ENCODE measurements at regions not wholly inside any gene's neighbourhood (a gene's known extent, or its start where the extent isn't known, plus 50 kb on each side); places are given as distances from the start of the nearest gene placed in this dataset.
"Not testable (repeated sequence)": the region's sequence is repeated elsewhere in the genome, so short reads cannot be mapped to it uniquely, and the experiment has no call there.

DNA sequence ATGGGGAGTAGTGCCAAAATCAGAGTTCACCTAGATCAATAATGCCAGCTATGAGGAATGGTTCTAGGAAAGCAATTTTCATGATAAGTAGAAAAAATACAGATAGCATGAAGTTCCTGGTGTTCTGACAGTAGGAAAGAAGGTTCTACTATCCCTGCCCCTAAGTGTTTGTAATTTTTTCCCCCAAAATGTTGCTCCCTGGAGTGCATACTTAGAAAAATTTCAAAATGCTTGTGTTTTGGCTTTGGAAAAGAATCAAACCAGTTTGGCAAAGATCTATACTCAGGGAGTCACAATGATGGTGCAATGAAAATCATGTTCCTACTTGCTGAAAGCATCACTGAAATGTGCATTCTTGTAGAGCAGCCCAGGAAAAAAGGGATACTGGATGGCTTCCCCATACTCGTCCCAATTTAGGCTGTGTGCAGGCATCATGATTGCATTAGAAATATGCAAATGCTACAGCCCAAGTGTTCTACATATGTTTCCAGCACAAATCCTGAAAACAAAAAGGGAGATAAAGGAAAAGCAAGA is 74.7 kb downstream of the LPAR4 start:
- WGBS, 2 donors, result 27 to 70% methylated on average over 1 of the region's 1 CpG

DNA sequence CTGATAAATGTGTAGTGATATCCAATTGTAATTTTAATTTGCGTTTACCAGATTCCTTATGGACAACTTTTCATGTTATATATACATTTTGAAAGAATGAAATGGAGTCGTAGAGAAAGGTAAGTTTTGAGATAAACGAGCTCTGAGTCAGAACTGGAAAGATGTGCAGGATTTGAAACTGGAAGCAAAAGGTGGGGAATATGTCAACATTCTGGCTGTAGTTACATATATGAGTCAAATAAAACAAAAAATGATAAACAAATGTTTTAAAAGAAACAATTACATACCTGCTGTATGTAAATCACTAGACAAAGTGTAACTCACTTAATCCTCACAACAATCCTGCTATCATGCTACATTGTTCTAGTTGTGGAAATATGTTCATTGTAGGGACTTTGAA is 84.0 kb downstream of the LPAR4 start:
- DNase-seq, result no peak
- Histone ChIP-seq H3K4me1 (no peaks in the 10 kb centered on the region), H3K9me3 (no peaks in the 10 kb centered on the region), H3K4me3 (no peak overlapping the region), H3K27ac (no peak overlapping the region), H3K27me3 (no peaks in the 10 kb centered on the region), H3K36me3 (no peaks in the 10 kb centered on the region)
- ATAC-seq (ENCODE audit: low FRiP score in 2 of 2), result no peak
- WGBS, 2 donors, result 58 to 76% methylated on average over 3 of the region's 3 CpGs
- TF ChIP-seq EP300 (IDR thresholded peaks at IDR 0.05) (no peak), POLR2AphosphoS5 (IDR thresholded peaks at IDR 0.05) (no peak), POLR2A (IDR thresholded peaks at IDR 0.05) (no peak)
- TF ChIP-seq, protein P1, sequence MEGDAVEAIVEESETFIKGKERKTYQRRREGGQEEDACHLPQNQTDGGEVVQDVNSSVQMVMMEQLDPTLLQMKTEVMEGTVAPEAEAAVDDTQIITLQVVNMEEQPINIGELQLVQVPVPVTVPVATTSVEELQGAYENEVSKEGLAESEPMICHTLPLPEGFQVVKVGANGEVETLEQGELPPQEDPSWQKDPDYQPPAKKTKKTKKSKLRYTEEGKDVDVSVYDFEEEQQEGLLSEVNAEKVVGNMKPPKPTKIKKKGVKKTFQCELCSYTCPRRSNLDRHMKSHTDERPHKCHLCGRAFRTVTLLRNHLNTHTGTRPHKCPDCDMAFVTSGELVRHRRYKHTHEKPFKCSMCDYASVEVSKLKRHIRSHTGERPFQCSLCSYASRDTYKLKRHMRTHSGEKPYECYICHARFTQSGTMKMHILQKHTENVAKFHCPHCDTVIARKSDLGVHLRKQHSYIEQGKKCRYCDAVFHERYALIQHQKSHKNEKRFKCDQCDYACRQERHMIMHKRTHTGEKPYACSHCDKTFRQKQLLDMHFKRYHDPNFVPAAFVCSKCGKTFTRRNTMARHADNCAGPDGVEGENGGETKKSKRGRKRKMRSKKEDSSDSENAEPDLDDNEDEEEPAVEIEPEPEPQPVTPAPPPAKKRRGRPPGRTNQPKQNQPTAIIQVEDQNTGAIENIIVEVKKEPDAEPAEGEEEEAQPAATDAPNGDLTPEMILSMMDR (IDR thresholded peaks at IDR 0.05), result no peak

More for the DNA sequence above, 74.7 kb downstream of the LPAR4 start:
- Histone ChIP-seq H3K9me3 (no peaks in the 10 kb centered on the region), H3K4me3 (no peak overlapping the region), H3K27ac (no peak overlapping the region), H3K27me3 (no peaks in the 10 kb centered on the region), H3K36me3 (no peaks in the 10 kb centered on the region), H3K4me1 (no peaks in the 10 kb centered on the region)
- DNase-seq, result no peak
- ATAC-seq (ENCODE audit: low FRiP score in 2 of 2), result no peak
- TF ChIP-seq POLR2AphosphoS5 (IDR thresholded peaks at IDR 0.05) (no peak), POLR2A (IDR thresholded peaks at IDR 0.05) (no peak), EP300 (IDR thresholded peaks at IDR 0.05) (no peak)
- TF ChIP-seq, protein P1 (IDR thresholded peaks at IDR 0.05), result no peak

DNA sequence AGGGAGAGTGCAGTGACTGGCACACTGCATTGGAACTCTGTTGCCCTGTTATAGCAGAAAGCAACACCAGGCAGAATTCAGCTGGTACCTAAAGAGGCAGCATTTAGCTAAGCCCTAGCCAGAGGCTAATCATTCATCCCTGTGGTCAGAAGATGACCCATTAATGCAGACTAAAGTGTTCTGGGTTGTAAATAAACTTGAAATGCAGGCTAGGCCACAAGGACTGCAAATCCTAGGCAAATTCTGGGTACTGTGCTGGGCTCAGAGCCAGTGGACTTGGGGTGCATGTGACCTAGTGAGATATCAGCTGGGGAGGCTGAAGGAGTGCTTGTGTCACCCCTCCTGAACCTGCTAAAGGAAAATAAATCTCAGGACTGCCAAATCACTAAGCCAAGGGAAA is 91.2 kb downstream of the LPAR4 start:
- no peaks in the 10 kb centered on the region for H3K36me3 ChIP-seq
- TF ChIP-seq, protein P1 (IDR thresholded peaks at IDR 0.05), result no peak
- no peak for TF ChIP-seq EP300 (IDR thresholded peaks at IDR 0.05)
- TF ChIP-seq POLR2AphosphoS5 (IDR thresholded peaks at IDR 0.05), result no peak
- TF ChIP-seq POLR2A (IDR thresholded peaks at IDR 0.05), result no peak
- no peaks in the 10 kb centered on the region for H3K4me1 ChIP-seq
- DNase-seq (no peak), ATAC-seq (ENCODE audit: low FRiP score in 2 of 2) (no peak)
- H3K27me3 ChIP-seq, result no peaks in the 10 kb centered on the region
- no peak overlapping the region for H3K27ac ChIP-seq
- H3K9me3 ChIP-seq, result no peaks in the 10 kb centered on the region
- no peak overlapping the region for H3K4me3 ChIP-seq

DNA sequence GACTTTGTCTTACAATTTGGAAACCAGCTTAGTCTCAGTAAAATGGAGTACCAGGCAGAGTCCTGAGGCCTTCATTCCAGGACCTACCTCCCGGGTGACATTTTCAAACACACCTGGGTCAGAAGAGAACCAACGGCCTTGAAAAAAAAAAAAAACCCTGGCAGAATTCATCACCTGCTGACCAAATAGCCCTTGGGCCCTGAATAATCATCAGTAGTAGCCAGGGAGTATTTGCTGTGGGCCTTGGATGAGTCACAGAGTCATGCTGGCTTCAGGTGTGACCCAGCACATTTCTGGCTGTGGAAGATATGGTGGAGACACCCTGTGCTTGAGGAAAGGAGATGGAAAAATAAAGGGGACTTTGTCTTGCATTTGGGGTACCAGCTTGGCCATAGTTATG is 92.2 kb downstream of the LPAR4 start:
- H3K9me3 ChIP-seq, result no peaks in the 10 kb centered on the region
- no peaks in the 10 kb centered on the region for H3K4me1 ChIP-seq
- no peaks in the 10 kb centered on the region for H3K36me3 ChIP-seq
- H3K4me3 ChIP-seq, result no peak overlapping the region
- 65 to 86% methylated on average over 2 of the region's 2 CpGs for WGBS, 2 donors
- no peak for DNase-seq
- no peak for TF ChIP-seq POLR2AphosphoS5 (IDR thresholded peaks at IDR 0.05)
- TF ChIP-seq POLR2A (IDR thresholded peaks at IDR 0.05), result no peak
- TF ChIP-seq, protein P1 (IDR thresholded peaks at IDR 0.05), result no peak
- no peak overlapping the region for H3K27ac ChIP-seq
- no peaks in the 10 kb centered on the region for H3K27me3 ChIP-seq
- no peak for ATAC-seq (ENCODE audit: low FRiP score in 2 of 2)

DNA sequence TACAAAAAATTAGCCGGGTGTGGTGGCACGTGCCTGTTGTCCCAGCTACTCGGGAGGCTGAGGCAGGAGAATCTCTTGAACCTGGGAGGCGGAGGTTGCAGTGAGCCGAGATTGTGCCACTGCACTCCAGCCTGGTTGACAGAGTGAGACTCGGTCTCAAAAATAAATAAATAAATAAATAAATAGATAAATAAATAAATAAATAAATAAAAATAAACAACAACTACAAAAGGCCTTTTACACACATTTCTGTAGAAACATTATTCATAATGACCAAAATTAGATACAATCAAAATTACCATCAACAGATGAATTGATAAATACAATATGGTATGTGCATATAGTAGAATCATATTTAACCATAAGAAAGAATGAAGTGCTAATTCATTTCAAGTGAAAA is 96.7 kb downstream of the LPAR4 start:
- not testable (repeated sequence) for DNase-seq; H3K4me1 ChIP-seq; H3K4me3 ChIP-seq; H3K27ac ChIP-seq; H3K9me3 ChIP-seq; H3K36me3 ChIP-seq; ATAC-seq (ENCODE audit: low FRiP score in 2 of 2); H3K27me3 ChIP-seq
- WGBS, 2 donors, result 88 to 98% methylated on average over 6 of the region's 6 CpGs

DNA sequence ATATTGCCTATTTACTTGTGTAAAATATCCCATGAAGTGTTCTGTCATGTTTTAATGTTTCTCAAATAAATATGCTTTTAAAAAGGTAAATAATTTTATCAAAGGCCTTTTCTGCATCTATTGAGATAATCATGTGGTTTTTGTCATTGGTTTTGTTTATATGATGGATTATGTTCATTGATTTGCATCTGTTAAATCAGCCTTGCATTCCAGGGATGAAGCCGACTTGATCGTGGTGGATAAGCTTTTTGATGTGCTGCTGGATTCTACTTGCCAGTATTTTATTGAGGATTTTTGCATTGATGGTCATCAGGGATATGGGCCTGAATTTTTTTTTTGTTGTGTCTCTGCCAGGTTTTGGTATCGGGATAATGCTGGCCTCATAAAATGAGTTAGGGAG is 63.9 kb upstream of the P2RY10 start:
- not testable (repeated sequence) for H3K4me1 ChIP-seq; H3K9me3 ChIP-seq; H3K4me3 ChIP-seq; H3K27me3 ChIP-seq; H3K27ac ChIP-seq; H3K36me3 ChIP-seq; ATAC-seq (ENCODE audit: low FRiP score in 2 of 2); DNase-seq
- 89 to 96% methylated on average over 3 of the region's 3 CpGs for WGBS, 2 donors

Measured in upper lobe of left lung (tissue), 6 donors.